GM19328 (cell line): ENCODE measurements at regions not wholly inside any gene's neighbourhood (a gene's known extent, or its start where the extent isn't known, plus 50 kb on each side); places are given as distances from the start of the nearest gene placed in this dataset.

Source experiments
- ATAC-seq: cut with Tn5 transposase; IDR thresholded peaks from one replicate; pipeline ENCODE4 v1.9.1; 2021; ENCODE audit warnings: mild to moderate bottlenecking, moderate library complexity; ENCODE audit not compliant: unreplicated experiment

DNA sequence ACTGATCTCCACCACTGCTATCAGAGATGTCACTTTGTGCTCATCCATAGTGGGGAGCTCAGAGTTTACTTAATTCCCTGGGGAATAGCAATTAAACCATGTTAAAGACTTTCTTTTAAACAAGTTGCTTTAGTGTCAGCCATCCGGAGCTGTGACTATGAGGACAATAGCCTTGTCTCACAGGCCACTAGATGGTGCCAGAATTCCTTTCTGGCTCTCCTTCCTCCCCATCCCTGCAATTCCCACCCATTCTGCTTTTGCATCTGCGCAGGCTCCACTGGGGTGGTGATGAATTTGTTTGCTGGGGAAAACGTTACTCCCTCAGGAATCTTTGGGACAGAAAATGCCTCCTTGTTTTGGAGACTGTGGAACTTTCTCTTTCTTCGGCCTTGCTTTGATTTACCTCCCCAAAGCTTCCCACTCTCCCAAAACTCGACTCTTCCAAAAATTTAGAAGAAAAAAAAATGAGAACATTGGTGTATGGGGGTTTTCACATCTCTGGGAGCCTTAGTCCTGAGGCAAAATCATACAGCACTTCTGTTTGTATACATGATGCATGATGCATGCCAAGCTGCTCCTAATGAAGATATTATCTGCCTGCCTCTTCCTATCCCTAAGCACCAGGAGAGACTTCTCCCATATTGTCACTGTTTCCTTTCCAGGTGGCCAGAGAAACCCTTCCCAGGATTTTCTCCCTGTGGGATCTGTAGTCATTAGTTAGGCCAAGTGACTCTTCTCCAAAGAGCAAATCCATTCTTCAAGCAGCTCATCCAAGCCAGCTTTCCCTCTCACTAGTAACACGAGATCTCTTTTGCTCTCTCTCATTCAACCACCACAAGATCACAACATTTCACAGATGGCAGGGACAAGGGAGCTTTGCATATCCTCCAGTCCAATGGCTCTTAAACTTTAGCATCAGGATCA is 466.1 kb downstream of the TLR4 start:
- ATAC-seq, result no peak

DNA sequence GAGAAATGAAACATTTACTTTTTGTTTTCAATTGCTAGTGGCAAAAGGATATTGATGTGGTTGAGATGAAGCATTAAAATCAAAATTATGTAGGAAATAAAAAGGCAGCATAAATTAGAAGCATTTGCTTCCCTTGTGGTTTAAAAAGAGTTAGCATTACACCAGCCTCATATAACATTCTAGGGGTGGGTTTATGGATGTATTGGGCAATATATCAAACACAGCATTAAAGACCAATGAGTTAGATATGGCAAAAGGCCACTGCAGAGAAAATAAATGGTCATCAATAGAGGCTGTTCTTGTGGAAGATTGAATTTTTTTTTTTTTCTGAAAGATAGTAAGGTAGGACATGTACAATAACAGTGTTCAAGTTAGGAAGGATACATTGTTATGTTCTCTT is 473.0 kb downstream of the TLR4 start:
- ATAC-seq, result no peak

DNA sequence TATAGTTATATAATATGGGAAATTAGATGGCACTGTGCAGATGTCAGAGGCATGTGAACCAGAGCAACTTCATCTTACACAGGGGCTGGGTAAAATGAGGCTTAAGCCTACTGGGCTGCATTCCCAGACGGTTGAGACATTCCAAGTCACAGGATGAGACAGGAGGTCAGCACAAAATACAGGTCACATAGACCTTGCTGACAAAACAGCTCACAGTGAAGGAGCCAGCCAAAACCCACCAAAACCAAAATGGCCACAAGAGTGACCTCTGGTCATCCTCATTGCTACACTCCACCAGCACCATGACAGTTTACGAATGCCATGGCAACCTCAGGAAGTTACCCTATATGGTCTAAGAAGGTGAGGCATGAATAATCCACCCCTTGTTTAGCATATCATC is 479.4 kb downstream of the TLR4 start:
- ATAC-seq, result no peak

DNA sequence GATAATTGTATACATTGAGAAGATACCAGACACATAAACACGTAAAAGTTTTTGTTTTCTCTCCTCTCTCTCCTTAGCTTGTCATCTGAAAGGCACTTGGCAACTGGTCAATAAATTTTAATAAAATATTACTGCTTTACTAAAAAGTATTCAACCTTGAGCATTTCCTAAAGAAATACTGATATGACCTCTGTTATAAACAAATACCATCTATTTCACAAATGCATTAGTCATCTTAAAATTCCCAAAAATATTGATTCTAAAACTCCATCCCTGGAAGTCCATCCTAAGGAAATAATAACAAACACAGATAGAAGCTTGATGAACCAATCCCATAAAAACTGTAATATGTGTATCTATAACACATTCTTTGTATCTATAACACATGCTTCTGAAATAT is 483.2 kb downstream of the TLR4 start:
- no peak for ATAC-seq

DNA sequence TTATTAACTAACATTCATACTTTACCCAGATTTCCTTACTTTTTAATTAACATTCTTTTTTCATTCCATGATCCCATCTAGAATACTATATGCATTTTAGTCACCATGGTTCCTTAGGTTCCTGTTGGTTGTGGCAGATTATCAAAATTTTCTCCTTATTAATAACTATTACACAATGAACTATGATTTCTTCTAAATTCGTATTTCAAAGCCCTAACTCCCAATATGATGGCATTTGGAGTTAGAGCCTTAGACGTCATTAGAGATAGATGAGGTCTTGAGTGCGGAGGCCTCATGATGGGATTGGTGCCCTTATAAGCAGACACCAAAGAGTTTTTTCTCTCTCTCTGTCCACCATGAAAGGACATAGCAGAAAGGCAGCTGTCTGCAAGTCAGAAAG is 485.4 kb downstream of the TLR4 start:
- no peak for ATAC-seq

DNA sequence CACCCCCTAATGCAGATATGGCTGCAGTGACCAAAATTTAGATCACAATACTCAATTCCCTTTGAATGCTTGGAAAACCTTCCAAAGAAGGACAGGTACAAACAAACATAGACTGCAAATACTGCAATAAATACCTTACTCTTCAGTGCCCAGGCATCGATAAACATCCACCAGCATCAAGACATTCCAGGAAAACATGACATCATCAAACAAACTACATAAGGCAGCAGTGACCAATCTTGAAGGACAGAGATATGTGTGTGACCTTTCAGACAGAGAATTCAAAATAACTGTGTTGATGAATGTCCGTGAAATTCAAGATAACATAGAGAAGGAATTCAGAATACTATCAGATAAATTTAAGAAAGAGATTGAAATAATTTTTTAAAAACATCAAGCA is 488.6 kb downstream of the TLR4 start:
- no peak for ATAC-seq

DNA sequence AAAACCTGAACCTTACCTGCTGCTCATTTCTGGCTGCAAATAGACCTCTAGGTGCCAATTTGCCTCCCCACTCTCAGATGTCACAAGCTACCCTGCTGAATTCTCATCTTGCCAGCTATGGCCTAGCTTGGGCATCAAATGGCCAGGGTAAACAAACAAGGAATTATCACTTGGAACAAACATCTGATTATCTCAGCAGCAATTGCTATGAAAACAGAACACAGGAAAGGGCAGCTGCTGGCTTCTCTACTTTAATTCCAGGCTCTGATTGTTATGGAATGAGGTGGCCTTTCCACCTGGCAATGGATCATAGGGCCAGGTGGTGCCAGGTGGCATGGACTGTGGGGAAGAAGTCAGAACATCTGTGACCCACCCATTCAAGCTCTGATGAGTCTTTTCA is 505.1 kb downstream of the TLR4 start:
- no peak for ATAC-seq

DNA sequence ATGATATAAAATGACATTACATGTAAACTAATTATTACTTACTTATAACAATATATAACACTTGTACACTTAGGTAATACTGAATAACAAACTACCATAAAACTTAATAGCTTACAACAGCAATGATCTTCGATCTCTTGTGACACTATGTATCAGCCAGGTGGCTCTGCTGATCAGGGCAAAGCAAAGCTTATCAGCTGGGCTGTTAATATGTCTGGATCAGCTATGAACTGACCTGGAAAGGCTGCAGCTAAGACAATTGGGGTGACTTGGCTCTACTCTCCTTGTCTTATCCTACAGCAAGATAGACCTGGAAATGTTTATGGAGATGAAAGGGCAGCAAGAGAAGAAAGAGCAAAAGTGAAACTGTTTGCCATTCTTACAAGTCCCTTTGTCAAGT is 511.3 kb downstream of the TLR4 start:
- ATAC-seq, result no peak

DNA sequence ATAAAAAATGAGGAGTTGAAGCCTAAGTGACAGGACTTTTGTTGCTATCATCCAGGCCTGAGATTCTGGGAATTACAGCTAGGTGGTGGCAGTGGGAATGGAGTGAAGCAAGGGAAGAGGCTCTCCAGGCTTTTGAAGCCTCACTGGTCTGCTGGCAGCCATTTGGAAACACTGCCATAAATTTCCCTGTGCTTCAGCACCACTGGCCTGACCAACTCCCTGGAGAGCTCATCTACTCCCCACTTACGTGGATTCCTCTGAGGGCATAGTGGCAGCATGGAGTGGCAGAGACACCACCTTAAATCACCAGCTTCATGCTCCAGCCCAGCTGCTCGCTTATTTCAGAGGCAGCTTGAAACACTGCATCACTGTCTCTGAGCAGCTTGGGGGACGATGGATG is 518.2 kb downstream of the TLR4 start:
- no peak for ATAC-seq

DNA sequence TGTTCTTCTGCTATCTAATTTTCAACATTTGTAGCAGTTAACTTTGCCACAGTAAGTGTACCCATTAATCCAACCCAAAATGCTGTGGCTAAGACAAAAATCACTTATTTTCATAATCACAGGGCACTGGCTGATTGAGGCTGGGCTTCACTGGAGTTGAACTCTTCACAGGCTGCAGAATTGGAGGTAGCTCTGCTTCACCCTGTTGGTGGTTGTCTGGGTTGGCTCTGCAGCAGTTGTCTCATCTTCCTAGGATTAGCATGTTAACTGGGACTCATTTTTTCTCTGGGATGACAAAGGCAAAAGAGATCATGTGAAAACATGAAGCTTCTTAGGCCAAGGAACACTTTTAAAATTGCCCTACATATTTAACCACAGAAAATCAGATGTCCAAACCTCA is 518.9 kb downstream of the TLR4 start:
- no peak for ATAC-seq

DNA sequence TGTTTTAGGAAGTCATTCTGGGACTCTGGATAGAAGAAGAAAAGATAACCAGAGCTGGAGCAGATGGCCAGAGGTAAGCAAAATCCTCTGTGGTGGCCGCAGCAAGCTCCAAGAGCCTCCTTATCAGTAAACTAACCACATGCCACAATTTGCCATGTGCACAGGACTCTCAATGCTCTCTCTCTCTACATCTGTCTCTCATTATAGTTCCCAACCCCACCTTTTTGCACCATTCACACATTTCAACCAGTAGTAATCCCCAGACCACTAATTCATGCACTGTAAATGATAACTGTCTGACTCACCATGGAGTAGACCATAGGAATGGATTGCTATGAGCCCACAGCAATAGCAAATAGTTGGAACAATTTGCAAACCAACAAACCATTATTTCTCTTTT is 526.1 kb downstream of the TLR4 start:
- no peak for ATAC-seq

DNA sequence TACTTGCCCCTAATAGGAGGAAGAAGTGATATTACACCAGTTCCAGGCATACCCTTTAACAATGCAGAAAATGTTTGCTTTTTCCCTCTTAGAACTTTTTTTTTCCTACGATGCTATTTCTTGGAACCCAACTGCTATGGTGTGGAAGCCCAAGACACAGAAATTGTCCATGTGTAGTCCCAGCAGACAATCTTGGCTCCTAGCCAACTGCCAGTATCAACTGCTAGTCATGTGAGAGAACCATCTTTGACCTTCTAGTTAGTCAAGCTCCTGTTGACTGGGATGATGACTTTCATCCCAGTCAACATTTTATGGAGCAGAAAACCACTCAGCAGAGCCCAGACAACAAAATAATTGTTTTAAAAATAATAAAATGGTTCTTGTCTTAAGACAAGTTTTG is 532.4 kb downstream of the TLR4 start:
- ATAC-seq, result no peak

DNA sequence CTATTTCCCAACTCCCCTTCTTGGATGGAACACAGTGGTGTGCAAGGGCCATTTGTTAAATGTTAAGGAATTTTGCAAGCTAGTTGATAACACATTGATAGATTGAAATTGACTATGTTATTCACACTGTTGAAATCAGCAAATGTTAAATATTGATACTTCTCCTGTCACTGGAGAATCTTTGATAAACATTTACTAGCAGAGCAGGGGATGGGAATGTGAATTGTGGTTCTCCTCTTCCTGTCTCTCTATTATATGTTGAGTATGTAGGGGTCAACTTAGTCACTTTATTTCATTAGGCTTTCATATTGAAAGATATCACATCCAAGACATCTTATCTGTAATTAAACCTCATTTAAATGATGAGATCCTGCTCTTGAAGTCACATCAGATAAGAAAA is 533.9 kb downstream of the TLR4 start:
- ATAC-seq, result no peak

DNA sequence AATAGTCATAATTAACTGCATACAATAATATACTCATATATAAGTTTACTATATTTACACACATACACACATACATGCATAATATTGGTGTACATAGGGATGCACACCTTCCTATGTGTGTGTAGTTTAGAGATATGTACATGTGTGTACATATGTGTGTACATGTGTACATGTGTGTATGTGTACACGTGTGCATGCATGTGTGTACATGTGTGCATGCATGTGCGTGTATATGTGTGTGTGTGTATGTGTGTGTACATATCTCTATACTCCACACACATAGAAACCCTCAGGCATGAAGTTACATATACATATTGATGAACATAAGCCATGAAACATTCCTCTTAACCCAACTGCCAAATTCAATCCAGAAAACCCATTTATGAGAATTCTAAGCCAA is 547.8 kb downstream of the TLR4 start:
- no peak for ATAC-seq

DNA sequence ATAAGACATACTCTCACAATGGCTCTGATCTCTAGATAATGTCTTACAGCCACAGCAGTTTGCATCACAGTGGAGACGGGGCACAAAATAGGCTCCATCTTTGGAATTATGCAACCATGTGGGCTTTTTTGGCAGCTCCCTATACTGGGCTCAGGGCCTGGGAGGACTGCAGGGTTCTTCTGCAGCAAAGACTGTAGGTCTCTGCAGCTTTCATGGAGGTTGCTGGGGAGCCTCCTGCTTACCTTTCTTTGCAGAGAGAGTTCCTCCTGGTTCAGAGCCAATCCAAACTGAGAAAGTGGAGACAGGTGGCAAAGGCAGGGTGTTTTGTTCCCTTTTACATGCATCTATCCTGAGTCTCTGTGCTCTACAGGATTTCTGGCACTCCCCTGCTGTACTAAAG is 558.0 kb downstream of the TLR4 start:
- ATAC-seq, result no peak

DNA sequence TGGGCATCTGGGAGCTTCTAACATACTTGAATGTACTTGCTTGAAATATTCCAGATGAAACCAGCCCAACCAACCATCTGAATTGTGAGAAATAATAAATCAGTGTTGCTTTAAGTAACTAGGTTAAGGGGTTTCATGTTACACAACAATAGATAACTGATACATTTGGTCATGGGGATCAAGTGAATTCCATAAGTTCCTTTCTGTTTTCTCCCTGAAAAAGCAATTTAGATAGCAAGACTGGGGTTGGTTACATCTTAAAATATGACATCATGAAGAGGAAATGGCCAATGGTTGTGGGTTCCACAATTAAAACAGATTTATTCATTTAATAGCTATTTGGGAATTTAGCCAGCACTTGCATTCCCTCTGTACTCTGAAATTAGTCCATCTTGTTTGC is 559.7 kb downstream of the TLR4 start:
- ATAC-seq, result no peak

DNA sequence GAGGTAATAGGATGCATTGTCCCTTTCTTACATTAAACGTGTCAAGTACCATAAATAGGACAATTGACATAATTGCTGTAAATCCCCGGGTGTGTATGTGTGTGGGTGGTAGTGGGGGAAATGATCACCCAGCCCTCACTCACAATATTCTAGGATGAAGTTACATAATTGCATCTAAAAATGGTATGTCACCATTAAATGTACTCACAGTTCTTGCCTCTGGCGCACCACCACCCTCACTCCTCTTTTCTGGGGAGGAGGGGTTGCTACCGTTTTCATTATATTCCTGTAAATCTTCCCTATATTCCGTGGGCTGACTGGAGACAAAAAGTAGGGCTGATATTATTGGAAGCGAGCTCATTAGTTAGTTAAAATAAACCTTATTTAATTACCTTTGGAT is 563.8 kb downstream of the TLR4 start:
- no peak for ATAC-seq

DNA sequence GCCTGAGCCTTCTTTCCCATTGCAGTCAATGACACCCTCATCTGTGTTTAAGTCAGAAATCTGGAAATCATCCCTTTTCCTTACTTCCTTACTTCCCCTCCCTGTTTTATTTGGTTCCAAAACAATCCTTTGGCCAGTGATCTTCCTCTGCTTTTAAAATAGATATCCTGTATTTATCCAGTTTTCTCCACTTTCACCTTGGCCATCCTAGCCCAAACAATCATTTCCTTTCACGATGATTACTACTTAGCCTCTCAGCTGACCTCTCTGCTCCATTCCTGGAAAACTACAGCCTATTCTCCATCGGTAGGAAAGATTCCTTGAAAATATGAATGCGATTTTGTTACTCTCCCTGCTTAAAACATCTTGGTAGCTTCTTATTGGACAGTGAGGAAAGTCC is 565.4 kb downstream of the TLR4 start:
- ATAC-seq, result no peak

DNA sequence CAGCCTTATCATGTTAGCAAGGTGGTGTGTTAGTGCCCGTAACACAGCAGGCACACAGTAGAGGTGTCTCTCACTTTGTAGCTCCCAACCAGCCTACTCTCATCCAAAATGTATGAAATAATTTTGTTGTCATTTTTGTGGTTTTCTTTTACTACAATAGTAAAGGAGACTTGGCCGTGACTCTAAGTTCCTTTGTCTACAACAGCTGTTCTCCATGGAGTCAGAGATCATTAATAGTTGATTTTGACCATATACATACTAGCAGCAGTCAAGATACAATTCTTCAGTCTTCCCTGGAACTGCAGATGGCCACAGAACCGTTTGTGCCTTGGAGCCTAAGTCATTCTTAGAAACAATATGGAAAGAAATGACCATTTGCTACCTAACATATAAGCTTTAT is 567.1 kb downstream of the TLR4 start:
- ATAC-seq, result no peak

DNA sequence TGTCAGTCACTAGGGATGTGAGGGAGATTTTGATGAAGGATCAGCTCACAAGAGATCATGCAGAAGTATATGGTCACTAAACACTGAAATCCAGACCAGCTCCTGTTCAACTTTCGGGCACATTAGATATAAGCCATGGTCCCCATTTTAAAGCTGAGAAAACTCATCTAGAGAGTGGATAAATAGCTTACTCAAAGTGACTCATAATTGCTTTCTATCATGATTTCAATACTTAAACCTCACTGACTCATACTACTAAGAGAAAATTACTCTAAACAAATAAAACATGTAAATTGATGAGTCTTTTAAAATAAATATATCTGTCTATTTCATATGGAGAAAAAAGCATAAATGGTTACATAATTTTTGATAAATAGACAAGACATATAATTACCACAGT is 567.7 kb downstream of the TLR4 start:
- no peak for ATAC-seq

DNA sequence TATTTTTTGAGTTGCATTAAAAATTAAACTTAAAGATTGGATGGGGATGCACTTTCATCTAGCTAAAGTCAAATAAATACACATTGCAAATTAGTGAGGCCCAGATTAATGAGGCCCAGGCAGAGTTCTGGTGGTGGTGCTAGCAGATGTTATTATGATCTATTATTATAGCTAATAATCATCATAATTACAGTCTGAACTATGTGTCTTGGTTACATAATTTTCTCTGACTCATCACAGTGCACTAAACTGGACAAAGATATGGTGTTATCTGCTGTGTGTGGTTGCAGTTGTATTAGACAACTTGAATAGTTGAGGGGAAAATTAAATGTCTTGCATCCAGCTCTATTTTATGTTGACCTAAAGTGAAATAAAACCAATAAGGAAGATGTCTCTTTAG is 568.8 kb downstream of the TLR4 start:
- ATAC-seq, result no peak

DNA sequence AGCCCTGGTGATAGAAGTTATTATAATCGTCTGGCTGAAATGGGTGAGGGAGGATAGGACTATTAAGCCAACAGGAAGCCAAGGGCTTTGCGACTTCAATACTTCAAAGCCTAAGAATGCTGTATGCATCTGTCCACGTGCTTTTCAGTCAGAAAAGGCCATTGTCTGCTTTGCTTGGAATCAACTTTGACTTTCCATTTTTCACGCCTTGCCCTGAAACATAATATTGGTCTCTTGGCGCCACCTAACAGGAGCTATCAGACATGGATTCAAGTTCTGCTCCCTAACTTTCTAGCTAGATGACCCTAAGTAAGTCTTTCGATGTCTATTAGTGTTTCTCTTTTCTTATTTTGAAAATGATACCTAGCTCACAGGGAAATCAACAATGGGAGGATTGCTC is 572.6 kb downstream of the TLR4 start:
- no peak for ATAC-seq

DNA sequence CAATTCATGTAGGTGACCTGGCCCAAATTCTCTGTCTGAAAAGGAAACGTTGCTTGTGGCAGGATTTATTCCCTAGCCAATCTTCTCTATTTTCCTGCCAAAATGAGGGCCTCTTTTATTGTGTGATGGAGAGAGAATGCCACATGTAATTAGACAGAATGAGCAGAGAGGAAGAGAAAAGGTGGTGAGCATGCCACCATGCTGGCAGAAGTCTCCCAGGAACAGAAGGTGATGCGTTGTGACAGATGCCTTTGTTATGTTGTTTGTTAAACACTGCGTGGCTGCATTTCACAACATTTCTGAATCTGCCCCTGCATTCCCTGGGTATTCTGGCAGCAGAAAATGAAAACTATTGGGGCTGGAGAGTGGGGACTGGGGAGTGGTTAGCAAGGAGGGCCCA is 577.6 kb downstream of the TLR4 start:
- ATAC-seq, result no peak
